K562 (cell line): ENCODE measurements at regions not wholly inside any gene's neighbourhood (a gene's known extent, or its start where the extent isn't known, plus 50 kb on each side); places are given as distances from the start of the nearest gene placed in this dataset.

Experiments used
- ATAC-seq: fragments of 200-7000 bp; cut with Tn5 transposase; 3 replicates; pipeline ENCODE4 v1.9.1; 2020; ENCODE audit warnings: moderate library complexity
- BruUV-seq: library from RNA; stranded (reverse); fragments of 400-500 nt; replicated peaks from 2 replicates; lab custom pipeline; 2021; lab: Mats Ljungman, UMichigan
- CTCF ChIA-PET: fragments of 300-600 bp; formaldehyde crosslinking; extraction: SDS; loops from one replicate; lab custom pipeline; 2021; ENCODE audit warnings: low intra/inter-chr PET ratio; lab: Yijun Ruan, JAX
- POLR2A ChIA-PET: fragments of 300-600, 350-650 bp; sonication (Branson Sonifier 250); formaldehyde crosslinking; extraction: SDS; loops from one replicate; lab custom pipeline; 2021; ENCODE audit warnings: antibody characterized with exemption, inconsistent platforms; lab: Yijun Ruan, JAX
- DNase-seq, 4 experiments: peaks; one replicate each; pipeline versions ENCODE4 v3.0.0 to v3.0.0-alpha.2; 2011 to 2018; ENCODE audit warnings: low spot score in 3 of 4, mixed read lengths in 3 of 4; ENCODE audit errors: extremely low read depth in 1 of 4
- FAIRE-seq: peaks from 2 replicates; lab custom pipeline; 2011; peaks lifted over from hg19 to GRCh38; lab: Jason Lieb, UNC
- H2AFZ ChIP-seq: 2 replicates; pipeline ENCODE4 v1.6.0; 2011; ENCODE audit warnings: low read depth, low read length, control low read depth, inconsistent platforms
- H3K27ac ChIP-seq: fragments of 200-600 bp; 3 replicates; pipeline ENCODE4 v1.8.0; 2011; ENCODE audit warnings: low read depth, mild to moderate bottlenecking, control low read depth, inconsistent platforms, low read length, moderate library complexity, mixed read lengths; ENCODE audit errors: extremely low read depth
- H3K27me3 ChIP-seq, 2 experiments: fragments of 300-600 bp in 1 of 2; 2 replicates in 1 of 2; 3 replicates in 1 of 2; pipeline versions ENCODE4 v1.6.0 to v1.8.0; 2011; ENCODE audit warnings: inconsistent platforms in 2 of 2, low read length in 2 of 2, mild to moderate bottlenecking in 1 of 2, mixed read lengths in 1 of 2, moderate library complexity in 1 of 2; ENCODE audit not compliant: control insufficient read depth in 2 of 2, insufficient read depth in 2 of 2
- H3K36me3 ChIP-seq: fragments of 300-600 bp; 3 replicates; pipeline ENCODE4 v1.8.0; 2011; ENCODE audit warnings: mild to moderate bottlenecking, low read length, inconsistent platforms; ENCODE audit not compliant: control insufficient read depth, insufficient read depth
- H3K4me1 ChIP-seq, 2 experiments: fragments of 200-600 bp in 1 of 2; replicated peaks in 1 of 2; 2 replicates in 1 of 2; 3 replicates in 1 of 2; pipeline versions ENCODE4 v1.5.1 to v1.8.0; 2011; ENCODE audit warnings: inconsistent platforms in 2 of 2, low read length in 2 of 2, mild to moderate bottlenecking in 1 of 2, mixed read lengths in 1 of 2, moderate library complexity in 1 of 2; ENCODE audit not compliant: control insufficient read depth in 2 of 2, insufficient read depth in 2 of 2
- H3K4me2 ChIP-seq: 2 replicates; pipeline ENCODE4 v1.6.1; 2011; ENCODE audit warnings: low read length, control low read depth, inconsistent platforms, mixed read lengths; ENCODE audit not compliant: insufficient read depth
- H3K4me3 ChIP-seq: fragments of 200-600 bp; sonication (generic), shearing (Covaris generic); 2 replicates; pipeline ENCODE4 v1.5.1; 2016; ENCODE audit warnings: control low read depth, inconsistent platforms
- H3K79me2 ChIP-seq: fragments of 200-600 bp; 3 replicates; pipeline ENCODE4 v1.8.0; 2011; ENCODE audit warnings: low read length, inconsistent platforms; ENCODE audit not compliant: control insufficient read depth, insufficient read depth
- H3K9ac ChIP-seq, 2 experiments: 2 replicates each; pipeline versions ENCODE4 v1.6.0 to v1.6.1; 2011; ENCODE audit warnings: low read depth in 2 of 2, low read length in 2 of 2, control low read depth in 1 of 2, inconsistent platforms in 1 of 2, mild to moderate bottlenecking in 1 of 2, mixed read lengths in 1 of 2; ENCODE audit not compliant: insufficient read depth in 1 of 2
- H3K9me1 ChIP-seq: one replicate; pipeline ENCODE4 v1.6.0; 2011; ENCODE audit warnings: inconsistent platforms, mild to moderate bottlenecking, low read length, moderate library complexity; ENCODE audit not compliant: control insufficient read depth, insufficient read depth
- H3K9me3 ChIP-seq: replicated peaks from 2 replicates; pipeline ENCODE4 v1.5.1; 2011; ENCODE audit warnings: low read depth, low read length, inconsistent platforms; ENCODE audit not compliant: control insufficient read depth, insufficient read depth
- H4K20me1 ChIP-seq: replicated peaks from 2 replicates; pipeline ENCODE4 v1.6.1; 2011; ENCODE audit warnings: low read length, inconsistent platforms, mixed read lengths; ENCODE audit not compliant: control insufficient read depth, insufficient read depth
- CHCHD3 ChIP-seq: fragments of 250-450 bp; sonication (Bioruptor Pico); IDR thresholded peaks from 2 replicates; pipeline ENCODE4 v2.1.2; 2022; ENCODE audit warnings: mild to moderate bottlenecking
- CREB1 ChIP-seq, 2 experiments: sonication (generic) in 1 of 2; formaldehyde crosslinking in 1 of 2; IDR thresholded peaks; 2 replicates each; pipeline versions ENCODE4 v1.6.1 to v1.8.0; 2012 to 2022; ENCODE audit warnings: inconsistent platforms in 1 of 2, mild to moderate bottlenecking in 1 of 2, missing genetic modification reagents in 1 of 2, moderate library complexity in 1 of 2
- HNRNPH1 ChIP-seq: fragments of 200-400 bp; formaldehyde crosslinking; optimal IDR thresholded peaks from 2 replicates; pipeline ENCODE3; 2017; ENCODE audit warnings: low read depth, mild to moderate bottlenecking, low read length, moderate library complexity
- SMAD2 ChIP-seq: fragments of 150-350 bp; IDR thresholded peaks from 2 replicates; pipeline ENCODE4 v1.6.1; 2014; ENCODE audit warnings: low read depth, mild to moderate bottlenecking, low read length
- STAG1 ChIP-seq: sonication (generic); formaldehyde crosslinking; IDR thresholded peaks from 2 replicates; pipeline ENCODE4 v1.5.0; 2020; ENCODE audit warnings: missing genetic modification reagents, borderline replicate concordance
- ZNF212 ChIP-seq: fragments of 450-650 bp; formaldehyde crosslinking; IDR thresholded peaks from 2 replicates; pipeline ENCODE4 v1.4.0; 2020; ENCODE audit warnings: mild to moderate bottlenecking
- ZNF280B ChIP-seq: fragments of 250-450 bp; sonication (Bioruptor Pico); IDR thresholded peaks from 2 replicates; pipeline ENCODE4 v1.5.1; 2021; ENCODE audit warnings: mild to moderate bottlenecking
- ZNF57 ChIP-seq: fragments of 450-650 bp; formaldehyde crosslinking; IDR thresholded peaks from 2 replicates; pipeline ENCODE4 v1.4.0; 2020; ENCODE audit warnings: mild to moderate bottlenecking, moderate library complexity
- WGBS: fragments of 100-300 bp; shearing (Covaris generic); methylation state at CpG from one replicate; pipeline ENCODE4 v1.1.6; 2016; ENCODE audit warnings: low coverage, mixed read lengths; ENCODE audit not compliant: insufficient coverage; ENCODE audit errors: missing lambda C conversion rate; 5-methylcytosine and 5-hydroxymethylcytosine counted together
- in situ Hi-C: fragments of 300-500 bp; cut with MboI; formaldehyde crosslinking; loops from 4 replicates; pipeline ENCODE4 v1.15.0; 2018; ENCODE audit warnings: inconsistent platforms, mixed read lengths
- intact Hi-C: fragments of 100-400 bp; cut with micrococcal nuclease; formaldehyde crosslinking; loops from 2 replicates; pipeline ENCODE4 v1.14.2; 2022

- no peak for TF ChIP-seq ZNF280B
- TF ChIP-seq, all 486 proteins: peak for 3
These were observed 341.7 kb upstream of the HTR1E start (continued) for GRCh38 chr6:86595641-86596040.

- intact Hi-C loops (no loop called here), in situ Hi-C loops (no loop called here)
- no peaks in the 10 kb centered on the region for H3K9me1 ChIP-seq
- H3K9me3 ChIP-seq: peaks cover 2% of the 10 kb centered on the region; the same call in 1 of the 2 replicates
- H3K9ac ChIP-seq: no peak overlapping the region
- ChIA-PET CTCF (no interaction called here), POLR2A (no interaction called here)
- DNase-seq: no peak
- no peak overlapping the region for H2AFZ ChIP-seq
- no peak for FAIRE-seq
- H3K36me3 ChIP-seq: no peaks in the 10 kb centered on the region
- BruUV-seq: no TSS peak
- H3K79me2 ChIP-seq: no peaks in the 10 kb centered on the region
- H3K4me2 ChIP-seq: no peak overlapping the region
- no peak for TF ChIP-seq CREB1 (IDR thresholded peaks at IDR 0.05)
- TF ChIP-seq CREB1 (CRISPR knock-in tag; IDR thresholded peaks at IDR 0.05): no peak
- no peak for TF ChIP-seq SMAD2
- no peak for TF ChIP-seq ZNF212 (CRISPR knock-in tag)
- no peak for TF ChIP-seq HNRNPH1
- no peak for TF ChIP-seq STAG1
- TF ChIP-seq ZNF57: no peak
- TF ChIP-seq CHCHD3 (CRISPR knock-in tag): no peak
- no peak overlapping the region for H3K4me3 ChIP-seq
- H3K4me1 ChIP-seq: no peaks in the 10 kb centered on the region
- H3K27ac ChIP-seq: no peak overlapping the region
- 12% methylated on average over 4 of the region's 4 CpGs for WGBS
- no peaks in the 10 kb centered on the region for H4K20me1 ChIP-seq
- ATAC-seq: peak; percentile 61; the same call in 2 of the 3 replicates
- no peaks in the 10 kb centered on the region for H3K27me3 ChIP-seq
These were observed 351.1 kb upstream of the HTR1E start for GRCh38 chr6:86586195-86586594.
